ENCODE measurements at regions not wholly inside any gene's neighbourhood (a gene's known extent, or its start where the extent isn't known, plus 50 kb on each side); places are given as distances from the start of the nearest gene placed in this dataset.
"Not testable (repeated sequence)": the region's sequence is repeated elsewhere in the genome, so short reads cannot be mapped to it uniquely, and the experiment has no call there.

GRCh38 chr15:79644091-79644490 is 212.0 kb downstream of the MINAR1 start:
- Histone ChIP-seq H2AK5ac (ENCODE audit: low read depth, low read length) (no peak overlapping the region), H3K4me1 (ENCODE audit: control insufficient read depth in 2 of 2, insufficient read depth in 1 of 2, low read depth in 1 of 2, low read length in 2 of 2) (no peaks in the 10 kb centered on the region), H2BK12ac (ENCODE audit: low read length) (no peak overlapping the region), H3K27ac (replicated peaks; ENCODE audit: low read length) (no peak overlapping the region), H3K36me3 (replicated peaks in 1 of 2; ENCODE audit: control insufficient read depth in 2 of 2, insufficient read depth in 2 of 2, low read length in 2 of 2) (no peaks in the 10 kb centered on the region), H3K14ac (ENCODE audit: low read length) (no peak overlapping the region), H3K9me3 (replicated peaks in 1 of 2; ENCODE audit: control insufficient read depth in 2 of 2, insufficient read depth in 1 of 2, low read depth in 1 of 2, low read length in 2 of 2) (peaks cover 0 to 3% of the 10 kb centered on the region in 2 donors), H3K4ac (ENCODE audit: low read length) (no peak overlapping the region), H2BK15ac (ENCODE audit: low read length) (no peak overlapping the region), H4K8ac (ENCODE audit: low read depth, low read length) (no peak overlapping the region), H2AFZ (ENCODE audit: low read length) (no peak overlapping the region), H3K18ac (ENCODE audit: low read length) (no peak overlapping the region), H3K4me2 (ENCODE audit: insufficient read depth, low read length, poor library complexity, severe bottlenecking) (no peak overlapping the region), H3K23ac (ENCODE audit: low read depth, low read length, poor library complexity) (no peak overlapping the region), H3K9ac (ENCODE audit: low read depth, low read length, poor library complexity) (no peak overlapping the region), H3K27me3 (ENCODE audit: control insufficient read depth in 3 of 3, insufficient read depth in 3 of 3, low read depth in 1 of 3, low read length in 3 of 3) (no peaks in the 10 kb centered on the region), H4K91ac (ENCODE audit: low read depth, low read length, poor library complexity) (no peak overlapping the region), H2BK120ac (ENCODE audit: low read depth, low read length) (no peak overlapping the region), H3K4me3 (ENCODE audit: low read length in 2 of 2) (no peak overlapping the region), H2BK5ac (ENCODE audit: low read length) (no peak overlapping the region), H3K79me1 (ENCODE audit: low read depth, low read length) (no peaks in the 10 kb centered on the region)
- no peak for DNase-seq (ENCODE audit: low spot score)
- WGBS, 2 donors (ENCODE audit: extremely low coverage in 2 of 2, insufficient read length in 2 of 2, insufficient replicate concordance in 1 of 2), result no CpG with 5 or more reads among the region's 2 CpGs

- H2AK5ac ChIP-seq (ENCODE audit: low read depth, low read length); H2BK5ac ChIP-seq (ENCODE audit: low read length); H3K9ac ChIP-seq (ENCODE audit: low read depth, low read length, poor library complexity); H3K4ac ChIP-seq (ENCODE audit: low read length); H2BK12ac ChIP-seq (ENCODE audit: low read length); H3K4me3 ChIP-seq (ENCODE audit: low read length in 2 of 2); H4K8ac ChIP-seq (ENCODE audit: low read depth, low read length); H3K4me2 ChIP-seq (ENCODE audit: insufficient read depth, low read length, poor library complexity, severe bottlenecking); H3K18ac ChIP-seq (ENCODE audit: low read length); H3K36me3 ChIP-seq (replicated peaks in 1 of 2; ENCODE audit: control insufficient read depth in 2 of 2, insufficient read depth in 2 of 2, low read length in 2 of 2); H3K14ac ChIP-seq (ENCODE audit: low read length); H3K23ac ChIP-seq (ENCODE audit: low read depth, low read length, poor library complexity); H3K27ac ChIP-seq (replicated peaks; ENCODE audit: low read length); H3K79me1 ChIP-seq (ENCODE audit: low read depth, low read length); H3K27me3 ChIP-seq (ENCODE audit: control insufficient read depth in 3 of 3, insufficient read depth in 3 of 3, low read depth in 1 of 3, low read length in 3 of 3); DNase-seq (ENCODE audit: low spot score); H2BK120ac ChIP-seq (ENCODE audit: low read depth, low read length); H2AFZ ChIP-seq (ENCODE audit: low read length); H2BK15ac ChIP-seq (ENCODE audit: low read length); H4K91ac ChIP-seq (ENCODE audit: low read depth, low read length, poor library complexity); H3K4me1 ChIP-seq (ENCODE audit: control insufficient read depth in 2 of 2, insufficient read depth in 1 of 2, low read depth in 1 of 2, low read length in 2 of 2); H3K9me3 ChIP-seq (replicated peaks in 1 of 2; ENCODE audit: control insufficient read depth in 2 of 2, insufficient read depth in 1 of 2, low read depth in 1 of 2, low read length in 2 of 2): not testable (repeated sequence)
Measured at GRCh38 chr15:79652972-79653371, 220.8 kb downstream of the MINAR1 start.

GRCh38 chr15:79653533-79653932 is 221.4 kb downstream of the MINAR1 start:
- H3K9ac ChIP-seq (ENCODE audit: low read depth, low read length, poor library complexity), result no peak overlapping the region
- no peaks in the 10 kb centered on the region for H3K79me1 ChIP-seq (ENCODE audit: low read depth, low read length)
- H3K23ac ChIP-seq (ENCODE audit: low read depth, low read length, poor library complexity), result no peak overlapping the region
- H2BK15ac ChIP-seq (ENCODE audit: low read length), result no peak overlapping the region
- no peak for DNase-seq (ENCODE audit: low spot score)
- no peaks in the 10 kb centered on the region for H3K27me3 ChIP-seq (ENCODE audit: control insufficient read depth in 3 of 3, insufficient read depth in 3 of 3, low read depth in 1 of 3, low read length in 3 of 3)
- WGBS, 2 donors (ENCODE audit: extremely low coverage in 2 of 2, insufficient read length in 2 of 2, insufficient replicate concordance in 1 of 2), result no CpG with 5 or more reads among the region's 1 CpG
- H3K9me3 ChIP-seq (replicated peaks in 1 of 2; ENCODE audit: control insufficient read depth in 2 of 2, insufficient read depth in 1 of 2, low read depth in 1 of 2, low read length in 2 of 2), result no peaks in the 10 kb centered on the region
- H2AFZ ChIP-seq (ENCODE audit: low read length), result no peak overlapping the region
- no peak overlapping the region for H2BK120ac ChIP-seq (ENCODE audit: low read depth, low read length)
- H2BK5ac ChIP-seq (ENCODE audit: low read length), result no peak overlapping the region
- no peak overlapping the region for H3K18ac ChIP-seq (ENCODE audit: low read length)
- no peak overlapping the region for H3K4me2 ChIP-seq (ENCODE audit: insufficient read depth, low read length, poor library complexity, severe bottlenecking)
- no peaks in the 10 kb centered on the region for H3K36me3 ChIP-seq (replicated peaks in 1 of 2; ENCODE audit: control insufficient read depth in 2 of 2, insufficient read depth in 2 of 2, low read length in 2 of 2)
- H2AK5ac ChIP-seq (ENCODE audit: low read depth, low read length), result no peak overlapping the region
- no peak overlapping the region for H2BK12ac ChIP-seq (ENCODE audit: low read length)
- H3K4me3 ChIP-seq (ENCODE audit: low read length in 2 of 2), result no peak overlapping the region
- no peaks in the 10 kb centered on the region for H3K4me1 ChIP-seq (ENCODE audit: control insufficient read depth in 2 of 2, insufficient read depth in 1 of 2, low read depth in 1 of 2, low read length in 2 of 2)
- H3K14ac ChIP-seq (ENCODE audit: low read length), result no peak overlapping the region
- no peak overlapping the region for H3K4ac ChIP-seq (ENCODE audit: low read length)
- no peak overlapping the region for H3K27ac ChIP-seq (replicated peaks; ENCODE audit: low read length)
- H4K91ac ChIP-seq (ENCODE audit: low read depth, low read length, poor library complexity), result no peak overlapping the region
- H4K8ac ChIP-seq (ENCODE audit: low read depth, low read length), result no peak overlapping the region

- Histone ChIP-seq H2BK120ac (ENCODE audit: low read depth, low read length) (no peak overlapping the region), H4K8ac (ENCODE audit: low read depth, low read length) (no peak overlapping the region), H3K4me3 (ENCODE audit: low read length in 2 of 2) (no peak overlapping the region), H2BK12ac (ENCODE audit: low read length) (no peak overlapping the region), H4K91ac (ENCODE audit: low read depth, low read length, poor library complexity) (no peak overlapping the region), H3K9me3 (replicated peaks in 1 of 2; ENCODE audit: control insufficient read depth in 2 of 2, insufficient read depth in 1 of 2, low read depth in 1 of 2, low read length in 2 of 2) (no peaks in the 10 kb centered on the region), H3K4me1 (ENCODE audit: control insufficient read depth in 2 of 2, insufficient read depth in 1 of 2, low read depth in 1 of 2, low read length in 2 of 2) (no peaks in the 10 kb centered on the region), H2BK5ac (ENCODE audit: low read length) (no peak overlapping the region), H2AK5ac (ENCODE audit: low read depth, low read length) (no peak overlapping the region), H3K18ac (ENCODE audit: low read length) (no peak overlapping the region), H3K23ac (ENCODE audit: low read depth, low read length, poor library complexity) (no peak overlapping the region), H3K14ac (ENCODE audit: low read length) (no peak overlapping the region), H2BK15ac (ENCODE audit: low read length) (no peak overlapping the region), H2AFZ (ENCODE audit: low read length) (no peak overlapping the region), H3K27ac (replicated peaks; ENCODE audit: low read length) (no peak overlapping the region), H3K4me2 (ENCODE audit: insufficient read depth, low read length, poor library complexity, severe bottlenecking) (no peak overlapping the region), H3K79me1 (ENCODE audit: low read depth, low read length) (no peaks in the 10 kb centered on the region), H3K27me3 (ENCODE audit: control insufficient read depth in 3 of 3, insufficient read depth in 3 of 3, low read depth in 1 of 3, low read length in 3 of 3) (no peaks in the 10 kb centered on the region), H3K36me3 (replicated peaks in 1 of 2; ENCODE audit: control insufficient read depth in 2 of 2, insufficient read depth in 2 of 2, low read length in 2 of 2) (no peaks in the 10 kb centered on the region), H3K9ac (ENCODE audit: low read depth, low read length, poor library complexity) (no peak overlapping the region), H3K4ac (ENCODE audit: low read length) (no peak overlapping the region)
- WGBS, 2 donors (ENCODE audit: extremely low coverage in 2 of 2, insufficient read length in 2 of 2, insufficient replicate concordance in 1 of 2), result no CpG with 5 or more reads among the region's 5 CpGs
- no peak for DNase-seq (ENCODE audit: low spot score)
Measured at GRCh38 chr15:79656151-79657000, 224.2 kb downstream of the MINAR1 start.
